Colonic mucosa (tissue), 4 donors: ENCODE measurements at regions not wholly inside any gene's neighbourhood (a gene's known extent, or its start where the extent isn't known, plus 50 kb on each side); places are given as distances from the start of the nearest gene placed in this dataset.
A peak's percentile ranks its signal among the peaks of the same experiment; 100 is the strongest.

Experiments used
- DNase-seq: peaks from one replicate; pipeline ENCODE4 v3.0.0-alpha.2; 2020
- H3K27ac ChIP-seq: fragments of 200-600 bp; one replicate; pipeline ENCODE4 v1.8.0; 2021
- H3K27me3 ChIP-seq: fragments of 200-600 bp; one replicate; pipeline ENCODE4 v1.8.0; 2021
- H3K36me3 ChIP-seq: fragments of 200-600 bp; one replicate; pipeline ENCODE4 v1.8.0; 2021
- H3K4me1 ChIP-seq: fragments of 200-600 bp; one replicate; pipeline ENCODE4 v1.8.0; 2021; ENCODE audit warnings: mild to moderate bottlenecking
- H3K4me3 ChIP-seq: fragments of 200-600 bp; one replicate; pipeline ENCODE4 v1.8.0; 2021
- H3K9ac ChIP-seq, 2 donors: one replicate each; pipeline ENCODE4 v1.7.0; 2013; ENCODE audit warnings: control low read depth in 2 of 2, low read depth in 2 of 2, low read length in 2 of 2
- H3K9me3 ChIP-seq: fragments of 200-600 bp; one replicate; pipeline ENCODE4 v1.8.0; 2021
- intact Hi-C: fragments of 100-400 bp; cut with DNase I; formaldehyde crosslinking; loops from one replicate; pipeline ENCODE4 v1.14.1; 2022
- TF ChIP-seq, protein P1 (sequence below): fragments of 200-600 bp; IDR thresholded peaks from one replicate; pipeline ENCODE4 v1.8.0; 2022; ENCODE audit warnings: antibody characterized with exemption, mild to moderate bottlenecking
- donor health status: healthy.
- donor health status: DM: no; HTN: no; CAD: no.
- donor health status: DM: no; HTN: no; CAD: no.

DNA sequence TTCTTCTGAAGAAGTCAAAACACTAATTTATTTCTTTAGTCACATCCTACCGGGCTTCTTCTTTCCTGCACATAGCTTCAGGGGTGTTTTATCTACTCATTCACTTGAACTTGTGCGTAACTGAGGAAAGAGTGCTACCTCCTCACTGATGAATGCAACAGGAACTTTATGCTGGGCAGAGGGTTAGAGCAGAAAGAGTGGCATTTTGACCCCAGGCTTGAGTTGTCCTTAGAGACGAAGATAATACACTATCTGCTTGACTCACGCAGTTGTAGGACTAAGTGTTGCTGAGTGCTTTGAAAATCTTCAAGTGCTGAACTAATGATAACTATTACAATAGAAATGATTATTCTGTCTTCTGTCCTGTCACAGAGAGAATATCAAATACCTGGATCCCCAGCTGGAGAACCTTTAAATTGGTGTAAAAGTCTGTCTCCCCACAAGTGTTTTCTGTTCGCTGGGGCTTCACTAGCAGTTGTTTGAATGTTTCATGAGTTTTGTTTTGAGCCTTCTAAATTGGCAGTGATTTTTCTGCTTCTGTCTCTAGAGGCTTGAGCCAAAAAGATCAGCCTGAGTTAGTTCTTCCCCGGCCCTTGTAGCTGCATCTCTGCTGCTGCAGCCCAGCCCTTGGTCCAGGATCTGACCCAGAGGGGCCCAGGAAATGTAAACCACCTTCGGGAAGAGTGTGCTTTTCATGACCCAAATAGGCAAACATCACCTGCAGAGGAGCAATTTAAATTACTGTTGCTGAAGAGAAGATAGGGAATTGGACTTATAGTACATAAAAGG, 86.3 kb upstream of the LGALSL start:
- TF ChIP-seq, protein P1, sequence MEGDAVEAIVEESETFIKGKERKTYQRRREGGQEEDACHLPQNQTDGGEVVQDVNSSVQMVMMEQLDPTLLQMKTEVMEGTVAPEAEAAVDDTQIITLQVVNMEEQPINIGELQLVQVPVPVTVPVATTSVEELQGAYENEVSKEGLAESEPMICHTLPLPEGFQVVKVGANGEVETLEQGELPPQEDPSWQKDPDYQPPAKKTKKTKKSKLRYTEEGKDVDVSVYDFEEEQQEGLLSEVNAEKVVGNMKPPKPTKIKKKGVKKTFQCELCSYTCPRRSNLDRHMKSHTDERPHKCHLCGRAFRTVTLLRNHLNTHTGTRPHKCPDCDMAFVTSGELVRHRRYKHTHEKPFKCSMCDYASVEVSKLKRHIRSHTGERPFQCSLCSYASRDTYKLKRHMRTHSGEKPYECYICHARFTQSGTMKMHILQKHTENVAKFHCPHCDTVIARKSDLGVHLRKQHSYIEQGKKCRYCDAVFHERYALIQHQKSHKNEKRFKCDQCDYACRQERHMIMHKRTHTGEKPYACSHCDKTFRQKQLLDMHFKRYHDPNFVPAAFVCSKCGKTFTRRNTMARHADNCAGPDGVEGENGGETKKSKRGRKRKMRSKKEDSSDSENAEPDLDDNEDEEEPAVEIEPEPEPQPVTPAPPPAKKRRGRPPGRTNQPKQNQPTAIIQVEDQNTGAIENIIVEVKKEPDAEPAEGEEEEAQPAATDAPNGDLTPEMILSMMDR = no peak
- Histone ChIP-seq H3K27ac (no peak overlapping the region), H3K27me3 (no peaks in the 10 kb centered on the region), H3K9me3 (no peaks in the 10 kb centered on the region), H3K36me3 (no peaks in the 10 kb centered on the region), H3K4me1 (no peaks in the 10 kb centered on the region), H3K4me3 (no peak overlapping the region), H3K9ac (no peak overlapping the region)
- peak; percentile 6 for DNase-seq
- intact Hi-C loops = no loop called here

DNA sequence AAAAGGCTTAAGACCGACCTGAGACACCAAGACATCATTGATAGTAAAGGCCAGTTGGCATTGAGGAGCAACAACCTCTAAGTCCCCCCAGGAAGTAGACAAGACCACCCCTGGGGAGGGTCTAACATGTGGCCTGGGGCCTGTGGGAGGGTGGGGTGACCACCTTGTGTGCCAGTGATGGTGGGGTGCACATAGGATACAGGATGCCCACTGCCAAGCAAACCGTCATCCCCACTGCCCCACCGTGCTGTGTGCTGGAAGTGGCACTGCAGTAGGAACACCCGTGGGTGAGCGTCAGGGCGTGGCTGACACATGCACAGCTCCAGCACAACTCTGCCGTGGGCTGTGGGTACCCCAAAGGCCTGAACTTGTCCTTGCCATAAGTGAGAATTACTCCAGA, 84.3 kb upstream of the LGALSL start:
- Histone ChIP-seq H3K9me3 (no peaks in the 10 kb centered on the region), H3K4me1 (no peaks in the 10 kb centered on the region), H3K4me3 (no peak overlapping the region), H3K27me3 (no peaks in the 10 kb centered on the region), H3K27ac (no peak overlapping the region), H3K36me3 (no peaks in the 10 kb centered on the region), H3K9ac (no peak overlapping the region)
- TF ChIP-seq, protein P1 = no peak
- intact Hi-C loops = no loop called here
- DNase-seq = no peak

DNA sequence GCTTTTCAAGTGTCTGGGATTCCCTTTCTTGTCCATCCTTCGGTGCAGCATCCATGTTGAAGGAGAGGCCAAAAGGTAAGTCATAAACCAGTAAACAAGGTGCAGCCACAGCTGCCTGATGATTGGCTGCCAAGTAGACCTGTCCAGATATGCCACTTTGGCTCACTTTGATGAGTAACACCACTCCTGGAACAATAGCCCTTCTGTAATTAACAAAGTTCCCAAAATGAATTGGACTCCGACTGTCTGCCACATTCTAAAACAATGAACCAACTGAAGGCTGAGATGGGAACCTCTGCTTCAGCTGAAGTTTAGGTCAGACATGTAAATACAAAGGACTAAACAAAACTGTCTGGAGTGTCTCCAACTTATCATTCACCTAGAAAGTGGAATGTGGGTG, 82.2 kb upstream of the LGALSL start:
- no peaks in the 10 kb centered on the region for H3K4me1 ChIP-seq
- TF ChIP-seq, protein P1 = no peak
- no peak overlapping the region for H3K4me3 ChIP-seq
- H3K27me3 ChIP-seq = no peaks in the 10 kb centered on the region
- intact Hi-C loops = no loop called here
- DNase-seq = no peak
- H3K9me3 ChIP-seq = no peaks in the 10 kb centered on the region
- no peak overlapping the region for H3K9ac ChIP-seq
- no peak overlapping the region for H3K27ac ChIP-seq
- H3K36me3 ChIP-seq = no peaks in the 10 kb centered on the region

DNA sequence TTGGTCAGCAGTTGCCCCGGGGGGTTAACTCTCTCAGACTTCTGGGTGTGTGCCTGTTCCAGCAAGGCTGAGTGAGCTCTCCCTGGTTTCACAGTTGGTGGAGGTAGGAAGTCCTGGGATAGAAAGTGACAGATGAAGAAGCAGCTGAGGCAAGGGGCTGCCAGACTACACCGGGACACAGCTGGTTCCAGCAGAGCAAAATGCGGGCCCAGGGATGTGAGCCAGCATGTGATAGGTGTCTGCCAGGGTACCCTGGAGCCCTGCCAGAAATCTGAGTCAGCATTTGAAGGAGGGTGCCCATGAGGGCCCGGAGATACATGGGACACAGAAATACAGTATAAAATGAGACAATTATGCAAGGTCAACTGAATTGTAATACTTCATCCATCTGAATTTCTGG, 79.3 kb upstream of the LGALSL start:
- H3K27me3 ChIP-seq = no peaks in the 10 kb centered on the region
- no peak for DNase-seq
- H3K4me1 ChIP-seq = no peaks in the 10 kb centered on the region
- H3K9me3 ChIP-seq = no peaks in the 10 kb centered on the region
- no peak overlapping the region for H3K9ac ChIP-seq
- intact Hi-C loops = no loop called here
- H3K4me3 ChIP-seq = no peak overlapping the region
- no peaks in the 10 kb centered on the region for H3K36me3 ChIP-seq
- no peak overlapping the region for H3K27ac ChIP-seq
- TF ChIP-seq, protein P1 = no peak

DNA sequence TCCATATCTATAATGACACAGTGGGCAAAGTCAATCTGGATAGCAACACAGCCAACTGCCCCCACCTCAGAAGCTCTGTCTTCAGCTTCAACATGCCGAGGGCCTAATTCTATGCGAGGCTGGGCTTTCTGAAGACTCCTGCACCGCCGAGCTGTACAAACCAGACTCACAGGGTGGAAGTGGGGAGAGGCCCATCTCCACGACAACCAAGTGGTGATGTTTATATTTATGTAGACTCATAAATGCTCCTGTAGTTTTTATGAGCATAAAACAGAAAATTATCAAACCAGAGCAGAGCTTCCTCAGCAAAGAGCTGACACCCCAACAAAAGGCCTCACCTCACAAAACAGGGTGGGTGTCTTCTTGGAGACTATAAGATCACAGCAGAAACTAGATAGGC, 77.0 kb upstream of the LGALSL start:
- no peak overlapping the region for H3K27ac ChIP-seq
- H3K9ac ChIP-seq = no peak overlapping the region
- TF ChIP-seq, protein P1 = no peak
- H3K36me3 ChIP-seq = no peaks in the 10 kb centered on the region
- intact Hi-C loops = no loop called here
- H3K4me3 ChIP-seq = no peak overlapping the region
- no peak for DNase-seq
- H3K9me3 ChIP-seq = no peaks in the 10 kb centered on the region
- H3K4me1 ChIP-seq = no peaks in the 10 kb centered on the region
- no peaks in the 10 kb centered on the region for H3K27me3 ChIP-seq
